GM21515 (cell line): ENCODE measurements at regions not wholly inside any gene's neighbourhood (a gene's known extent, or its start where the extent isn't known, plus 50 kb on each side); places are given as distances from the start of the nearest gene placed in this dataset.

Experiments used
- ATAC-seq: cut with Tn5 transposase; IDR thresholded peaks from one replicate; pipeline ENCODE4 v1.9.1; 2021; ENCODE audit not compliant: unreplicated experiment

DNA sequence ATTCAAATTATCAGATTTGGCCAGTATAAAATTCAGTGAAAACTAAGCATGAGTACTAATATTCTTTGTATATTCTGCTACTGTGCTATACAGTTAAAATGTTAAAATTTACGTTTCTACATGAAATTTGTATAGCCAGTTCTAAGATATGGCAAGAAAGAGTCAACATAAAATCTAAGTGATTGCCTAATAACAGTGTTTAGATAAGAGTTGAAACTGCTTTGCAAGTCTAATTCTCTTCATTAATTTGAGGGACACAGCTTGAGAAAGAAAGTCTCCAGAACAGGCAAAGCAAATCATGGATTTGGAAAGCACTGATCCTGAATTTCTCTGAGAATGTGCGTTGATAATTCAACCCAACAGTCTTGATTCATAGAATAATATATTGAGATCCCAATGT, 630.9 kb upstream of the USP24 start:
- no peak for ATAC-seq

DNA sequence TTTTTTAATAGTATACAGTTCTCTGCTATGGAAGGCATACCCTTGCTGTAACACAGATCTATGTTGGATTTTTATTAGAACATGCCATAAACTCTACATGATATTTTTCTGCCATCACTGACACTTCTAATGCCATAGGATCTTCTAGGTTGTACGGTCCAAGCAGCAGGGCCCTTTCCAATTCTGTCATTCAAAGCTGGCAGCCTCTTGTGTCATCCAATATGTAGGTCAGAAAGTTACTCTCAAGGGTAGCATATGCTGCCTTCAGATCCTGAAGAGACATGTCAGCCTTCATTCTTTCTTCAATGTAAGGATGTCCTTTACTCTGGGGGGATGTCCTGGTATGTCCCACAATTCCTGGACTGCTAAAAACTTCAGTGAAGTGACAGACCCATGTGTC, 629.2 kb upstream of the USP24 start:
- ATAC-seq = no peak

DNA sequence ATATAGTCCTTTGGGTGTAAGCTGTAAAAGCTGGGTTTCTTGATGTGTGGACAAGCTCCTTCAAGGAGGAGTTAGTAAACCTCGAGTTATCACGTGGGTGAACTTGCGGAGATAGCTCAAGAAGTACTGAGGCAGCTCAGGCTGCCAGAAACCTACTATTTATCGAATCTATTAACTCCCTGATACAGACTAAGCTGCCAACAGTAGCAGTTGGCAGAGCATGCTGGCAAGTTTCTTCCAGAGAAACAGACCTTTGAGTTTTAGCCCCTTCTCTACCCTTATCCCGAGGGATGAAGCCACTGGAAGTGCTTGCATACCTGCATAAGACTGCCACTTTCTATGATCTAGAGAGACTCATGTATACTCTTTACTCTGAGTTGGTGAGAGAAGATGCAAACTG, 624.5 kb upstream of the USP24 start:
- no peak for ATAC-seq

DNA sequence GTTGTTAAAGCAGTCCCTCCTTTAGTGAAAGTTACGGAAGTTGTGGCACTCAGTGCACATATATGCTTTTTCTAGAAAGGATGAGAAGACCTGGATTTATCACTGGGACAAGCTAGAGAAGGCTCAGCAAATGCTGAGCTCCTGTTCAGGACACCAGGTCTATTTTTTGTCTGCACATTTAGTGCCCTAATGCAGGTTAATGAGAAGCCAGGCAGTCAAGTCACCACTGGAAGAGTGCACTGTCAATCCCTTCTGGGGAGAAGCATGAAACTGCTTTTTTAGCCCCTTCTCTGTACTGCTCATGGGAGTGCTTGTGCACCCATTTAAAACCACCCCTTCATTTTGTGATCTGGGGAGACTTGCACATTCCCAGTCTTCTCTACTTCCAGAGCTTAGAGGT, 624.1 kb upstream of the USP24 start:
- ATAC-seq = no peak

DNA sequence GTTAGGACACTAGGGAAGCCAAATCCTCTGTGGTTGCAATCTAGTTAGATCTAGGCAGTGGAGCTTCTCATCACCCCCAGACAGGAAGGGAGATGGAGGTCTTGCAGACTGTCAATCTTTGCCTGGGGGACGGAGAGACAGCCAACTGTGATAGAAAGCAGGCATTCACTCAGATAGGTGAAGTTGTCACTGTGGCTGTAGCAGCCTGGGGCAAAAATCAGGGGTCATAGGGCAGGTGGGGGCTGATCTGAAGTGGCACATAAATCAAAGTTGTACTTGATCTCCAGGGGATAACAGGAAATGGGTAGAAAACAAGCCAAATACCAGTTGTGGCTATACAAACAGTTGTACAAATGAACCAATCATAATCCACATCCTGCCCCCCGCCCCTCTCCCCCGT, 620.9 kb upstream of the USP24 start:
- no peak for ATAC-seq

DNA sequence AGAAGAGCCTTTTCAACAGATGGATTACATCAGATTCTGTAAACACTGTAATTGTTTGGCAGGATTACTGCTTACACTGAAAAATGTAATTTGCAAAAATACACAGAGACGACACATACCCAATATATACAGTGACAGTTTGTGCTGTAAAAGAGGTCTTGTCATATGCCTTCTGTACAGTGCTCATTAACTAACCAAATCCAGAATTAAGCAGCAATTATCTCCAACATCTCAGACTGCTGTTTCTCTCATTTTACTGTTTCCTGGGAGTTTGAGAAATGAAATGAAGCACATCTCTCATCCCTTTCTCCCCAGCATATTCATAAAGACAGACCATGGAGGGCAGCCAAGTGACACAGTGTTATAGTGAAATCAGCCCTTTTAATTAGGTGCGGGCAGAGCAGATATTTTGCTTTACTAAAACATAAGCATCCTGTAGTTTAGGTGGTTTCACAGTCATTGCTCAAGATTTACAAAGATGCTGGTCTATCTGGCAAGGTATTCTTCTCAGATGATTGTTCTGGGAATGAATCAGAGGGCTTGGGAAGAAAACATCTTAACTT, 618.4 kb upstream of the USP24 start:
- ATAC-seq = no peak

DNA sequence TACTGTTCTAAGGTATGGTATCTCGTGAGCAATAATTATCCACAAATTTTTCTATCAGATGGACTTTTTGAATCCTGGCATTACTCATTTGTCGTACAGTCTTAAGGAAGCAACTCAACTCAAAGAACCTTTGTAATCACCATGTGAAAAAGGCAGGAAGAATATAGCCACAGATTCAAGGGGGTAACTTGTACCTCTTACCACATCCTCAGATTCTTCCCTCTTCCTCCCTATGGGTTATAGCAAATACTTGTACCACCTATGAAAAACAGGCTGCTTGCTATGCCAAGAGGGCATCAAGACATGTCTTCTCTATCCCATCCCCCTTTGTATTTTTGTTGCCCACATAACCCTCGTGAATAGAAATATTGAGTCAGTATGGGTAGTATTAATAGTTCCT, 616.6 kb upstream of the USP24 start:
- no peak for ATAC-seq

DNA sequence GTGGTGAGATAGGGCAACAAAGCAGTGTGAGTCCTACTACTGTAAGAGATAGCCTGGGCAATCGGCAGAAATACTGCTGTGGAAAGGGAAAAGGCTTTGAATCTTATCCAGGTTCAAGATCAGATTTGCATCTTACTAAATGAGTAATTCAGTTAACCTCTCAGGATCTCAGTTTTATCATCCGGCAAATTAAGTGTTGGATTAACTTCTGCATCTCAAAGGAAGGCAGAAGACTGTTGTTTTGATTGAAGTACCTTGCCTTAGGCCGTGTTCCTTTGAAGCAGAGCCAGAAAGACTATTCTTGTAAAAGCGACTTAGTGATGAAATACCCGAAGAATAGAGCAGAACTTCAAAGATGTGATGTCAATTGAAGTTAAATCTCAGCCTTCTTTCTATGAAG, 612.9 kb upstream of the USP24 start:
- no peak for ATAC-seq

DNA sequence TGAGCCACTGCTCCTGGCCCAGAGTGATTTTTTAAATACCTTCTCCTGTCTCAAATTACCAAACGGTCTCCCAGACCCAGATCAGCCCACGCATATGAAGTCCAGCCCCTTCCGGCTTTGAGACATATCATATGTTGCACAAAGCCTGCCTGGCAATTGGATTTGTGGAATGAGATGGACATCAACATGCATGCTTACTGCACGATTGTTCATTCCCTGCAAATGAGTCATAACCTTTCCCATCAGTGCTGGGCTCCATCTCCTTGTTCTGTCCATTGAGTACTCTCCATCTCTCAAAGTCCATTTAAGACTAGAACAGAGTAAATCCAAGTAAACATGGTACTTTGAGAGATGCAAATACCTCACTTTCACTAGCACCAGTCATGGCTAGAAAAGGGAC, 612.2 kb upstream of the USP24 start:
- no peak for ATAC-seq

DNA sequence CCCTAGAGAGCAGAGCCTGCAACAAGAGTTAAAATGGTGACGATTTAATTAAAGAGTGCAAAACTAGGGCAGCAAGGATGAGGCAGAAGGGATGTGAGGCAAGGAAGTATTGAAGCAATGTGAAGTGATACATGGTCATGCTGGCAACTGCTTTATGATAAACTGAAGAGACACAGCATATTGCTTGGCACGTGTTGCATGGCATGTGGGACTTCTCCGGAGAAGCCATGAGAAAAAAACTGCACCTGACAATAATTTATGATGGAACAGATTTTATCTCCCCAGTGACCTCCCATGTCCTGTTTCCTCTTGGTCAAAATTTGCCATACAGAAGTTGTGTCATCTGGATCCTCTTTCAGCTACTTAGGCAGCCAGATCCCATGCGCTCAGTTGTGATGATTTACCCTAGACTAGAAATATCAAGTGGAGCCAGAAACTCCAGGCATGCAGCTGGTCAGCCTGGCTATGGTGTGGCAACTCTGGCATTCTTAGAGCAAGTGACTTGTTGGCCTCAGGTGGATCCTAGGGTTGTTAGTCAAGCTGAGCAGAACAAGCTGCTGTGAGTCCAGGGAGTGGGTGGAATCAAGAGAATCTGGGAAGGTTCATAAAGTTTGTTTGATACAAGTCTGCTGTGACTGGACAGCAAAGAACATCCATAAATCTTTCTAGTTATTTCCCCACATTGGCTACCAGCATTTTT, 611.4 kb upstream of the USP24 start:
- ATAC-seq = no peak

DNA sequence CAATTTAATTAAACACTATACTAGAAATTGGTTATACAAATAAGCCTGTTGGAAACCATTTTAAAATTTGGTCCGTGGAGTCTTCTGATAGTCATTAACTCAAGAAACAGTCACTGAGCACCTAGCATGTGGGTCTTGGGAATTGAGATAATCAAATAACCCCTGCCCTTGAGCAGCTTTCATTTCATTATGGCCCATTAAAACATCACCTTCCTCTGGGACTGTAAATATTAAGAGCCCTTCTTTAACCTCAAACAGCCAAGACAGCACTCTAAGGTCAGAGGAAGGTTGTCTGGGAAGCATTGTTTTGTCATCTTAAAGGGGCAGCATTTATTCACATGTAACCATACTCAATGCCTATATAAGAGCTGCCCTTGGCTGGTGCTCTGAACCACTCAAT, 610.3 kb upstream of the USP24 start:
- ATAC-seq = no peak

DNA sequence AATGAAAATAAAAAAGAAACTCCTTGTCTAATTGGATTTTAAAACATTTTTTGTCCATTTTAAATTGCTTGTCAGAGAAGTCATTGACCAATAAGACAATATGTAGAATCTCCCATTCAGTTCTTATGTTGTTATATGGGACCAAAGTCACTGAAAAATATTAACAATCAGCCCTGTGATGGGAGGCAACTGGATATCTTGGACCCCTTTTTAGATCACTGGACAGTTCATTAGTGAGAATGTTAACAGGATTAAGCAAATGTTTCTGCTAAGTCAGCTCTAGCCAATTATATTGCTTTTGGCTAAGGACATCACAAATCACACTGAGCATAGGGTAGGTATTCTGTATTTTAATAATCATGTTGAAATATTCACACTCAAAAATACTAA, 609.1 kb upstream of the USP24 start:
- no peak for ATAC-seq

DNA sequence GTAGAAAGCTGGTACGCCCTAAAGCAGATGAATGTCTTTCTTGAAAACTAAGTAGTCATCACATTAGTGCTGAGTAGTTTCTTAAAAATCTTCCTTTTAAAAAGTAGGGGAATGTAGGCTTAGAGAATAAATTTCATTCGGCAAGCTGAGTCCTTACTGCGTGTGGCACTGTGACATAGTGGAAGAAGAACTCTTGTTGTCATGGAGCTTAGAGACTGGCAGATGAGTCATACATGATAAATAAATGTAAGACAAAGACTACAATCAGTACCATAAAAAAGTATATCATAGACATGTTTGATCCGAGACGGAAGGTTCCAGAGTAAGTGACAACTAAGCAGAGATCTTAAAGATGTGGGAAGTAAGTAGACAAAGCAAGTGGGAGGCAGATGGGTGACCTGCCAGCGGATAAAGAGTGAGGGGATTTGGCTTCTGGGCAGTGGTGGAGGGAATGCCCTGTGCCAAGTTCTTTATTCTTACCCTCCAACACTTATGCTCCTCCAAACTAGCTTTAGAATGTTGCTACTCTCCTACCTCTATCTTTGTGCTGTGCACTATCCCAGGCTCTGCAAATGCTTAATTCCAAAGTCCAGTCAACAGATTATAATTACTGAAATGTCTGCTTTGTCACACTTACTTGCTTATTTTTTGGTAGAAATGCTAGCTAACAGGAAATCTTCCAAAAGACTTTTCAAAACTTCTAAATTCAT, 608.5 kb upstream of the USP24 start:
- ATAC-seq = no peak

DNA sequence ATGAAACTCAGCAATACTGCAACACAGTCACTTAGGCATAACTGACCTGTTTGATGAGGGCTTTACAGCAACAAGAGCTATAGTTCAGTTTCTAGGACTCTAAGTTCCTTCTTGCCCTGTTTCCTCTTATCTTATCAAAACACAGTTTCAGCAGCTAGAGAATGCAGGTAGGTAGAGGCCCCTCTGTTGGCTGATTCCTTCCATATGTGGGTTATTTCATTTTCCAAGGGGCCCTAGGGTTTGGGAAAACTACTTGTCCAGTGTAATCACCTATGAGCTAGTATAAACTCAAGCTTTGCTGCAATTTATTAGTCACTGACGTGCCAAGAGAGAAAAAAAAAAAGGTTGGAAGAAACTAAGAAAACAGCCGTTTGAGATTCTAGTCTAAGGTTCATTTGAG, 607.7 kb upstream of the USP24 start:
- no peak for ATAC-seq

DNA sequence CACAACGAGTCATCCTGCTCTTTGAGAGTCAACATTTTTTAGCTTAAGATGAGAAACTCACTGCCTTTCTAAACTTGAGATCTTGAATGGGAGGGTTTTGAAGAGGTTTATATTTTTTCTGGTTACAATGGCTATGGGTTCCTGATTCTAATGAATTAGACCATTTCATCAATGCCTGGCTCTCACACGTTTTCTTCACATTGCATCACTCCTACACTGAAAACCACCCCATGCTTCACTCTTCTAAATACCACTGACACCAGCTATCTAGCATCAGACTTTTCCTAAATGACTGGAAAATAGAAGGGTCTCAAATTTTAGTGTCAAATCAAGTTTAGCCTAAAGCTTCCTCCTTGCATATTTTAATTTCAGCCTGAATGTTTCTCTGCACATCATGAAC, 606.1 kb upstream of the USP24 start:
- no peak for ATAC-seq

DNA sequence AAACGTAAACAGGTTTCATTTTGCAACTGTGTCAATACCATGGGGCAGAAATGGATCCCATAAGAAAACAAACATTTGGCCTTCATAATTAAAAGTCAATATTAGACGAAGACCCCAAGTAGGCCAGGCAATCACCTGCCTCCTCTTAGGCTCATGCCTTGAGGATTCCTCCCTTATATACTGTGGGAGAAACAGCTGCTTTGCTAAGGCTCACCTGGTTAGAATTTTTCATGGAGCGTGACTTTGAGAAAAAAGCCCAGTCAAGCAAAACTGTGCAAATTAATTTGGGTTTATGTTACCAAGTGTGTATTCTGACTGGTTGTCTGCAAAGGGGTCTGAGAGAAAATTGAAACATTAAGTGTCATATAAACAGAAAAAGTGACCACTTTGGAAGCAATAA, 605.3 kb upstream of the USP24 start:
- no peak for ATAC-seq

DNA sequence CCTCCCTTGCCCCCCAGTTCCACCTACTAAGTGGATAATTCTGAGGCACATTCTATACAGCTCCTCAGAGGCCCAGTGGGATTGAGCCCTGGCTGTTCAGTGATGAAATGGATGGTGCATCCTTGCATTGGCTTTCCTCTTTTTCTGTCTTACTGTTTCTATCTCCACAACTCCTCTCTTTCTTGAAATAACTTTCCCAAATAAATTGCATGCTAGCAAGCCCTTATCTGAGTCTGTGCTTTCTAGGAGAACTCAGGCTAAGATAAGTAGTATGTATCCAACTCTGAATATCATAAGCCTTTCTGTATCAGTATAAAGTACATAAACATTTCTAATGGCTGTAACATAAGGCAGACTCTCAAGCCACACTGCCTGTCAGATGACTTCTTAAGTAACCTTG, 603.8 kb upstream of the USP24 start:
- ATAC-seq = no peak

DNA sequence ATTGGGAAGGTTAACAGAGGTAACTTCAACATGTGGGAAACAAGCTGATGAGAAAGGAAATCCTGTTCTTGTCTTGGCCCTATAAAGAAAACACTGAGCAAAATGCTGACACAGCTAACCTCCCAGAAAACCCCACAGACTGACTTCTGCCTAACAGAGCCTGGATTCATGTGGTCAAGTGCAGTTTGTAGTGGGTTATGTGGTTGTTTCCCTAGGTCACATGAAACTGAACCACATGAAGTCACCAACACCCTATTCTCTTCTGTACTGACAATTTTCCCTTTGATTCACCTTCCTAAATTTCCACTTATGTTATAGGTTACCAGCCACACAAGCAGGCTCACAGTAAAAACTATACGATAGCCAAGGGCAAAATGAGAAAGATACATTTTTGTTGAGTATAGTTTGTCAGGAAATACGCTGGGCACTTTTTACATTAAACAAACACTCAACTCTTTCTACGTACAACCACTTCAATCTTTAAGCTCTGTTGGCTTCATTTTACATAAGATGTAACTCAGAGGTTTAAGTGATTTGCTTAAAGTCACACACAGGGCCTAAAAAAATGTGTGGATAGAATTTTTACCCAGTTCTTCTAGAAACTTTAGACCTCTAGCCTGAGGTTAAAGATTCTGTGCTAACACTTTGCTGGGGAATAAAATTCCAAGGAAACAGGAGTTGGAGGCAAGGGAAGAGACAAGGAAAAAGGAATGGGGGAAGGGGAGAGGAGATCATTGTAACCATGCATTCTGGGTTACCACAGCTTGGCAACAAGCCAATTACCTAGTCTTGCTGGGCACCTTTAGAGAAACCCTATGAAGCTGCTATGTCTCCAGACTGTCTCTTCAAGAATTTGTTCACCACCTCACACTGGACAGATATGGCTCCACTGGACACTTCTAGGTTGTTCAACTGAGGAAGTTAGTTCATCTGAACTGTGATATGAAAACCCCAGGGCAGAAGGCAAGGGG, 601.6 kb upstream of the USP24 start:
- ATAC-seq = no peak

DNA sequence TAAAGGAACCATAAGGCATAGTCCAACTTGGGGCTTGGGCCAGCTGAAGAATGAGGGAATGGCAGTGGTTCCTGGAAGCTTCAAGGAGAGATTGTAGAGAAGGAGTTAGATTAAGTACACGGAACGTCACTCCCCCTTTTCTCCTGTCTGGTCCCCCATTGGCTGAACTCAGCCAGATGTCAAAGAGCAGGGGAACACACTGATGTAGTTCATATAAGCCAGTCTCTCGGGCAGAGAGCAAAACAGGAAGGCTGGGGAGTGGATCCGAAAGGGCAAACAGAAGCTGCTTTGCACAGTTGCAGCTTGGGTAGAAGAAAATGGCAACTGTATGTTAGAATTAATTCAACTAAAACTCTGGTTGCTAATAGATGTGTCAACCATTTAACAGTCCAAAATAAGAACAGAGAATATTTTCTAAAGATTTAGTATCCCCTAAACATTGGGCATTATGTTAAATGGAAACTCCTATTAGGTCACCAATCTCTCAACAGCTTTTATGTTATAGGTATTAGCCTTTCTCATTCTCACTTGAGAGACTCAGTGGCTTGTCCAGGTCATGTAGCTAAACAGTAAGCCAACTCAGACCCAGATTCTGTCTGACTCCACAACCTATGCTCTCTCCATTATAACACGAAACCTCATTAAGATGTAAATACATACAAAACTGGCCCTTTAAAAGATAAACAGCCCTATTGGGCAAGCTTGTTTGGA, 600.7 kb upstream of the USP24 start:
- ATAC-seq = no peak

DNA sequence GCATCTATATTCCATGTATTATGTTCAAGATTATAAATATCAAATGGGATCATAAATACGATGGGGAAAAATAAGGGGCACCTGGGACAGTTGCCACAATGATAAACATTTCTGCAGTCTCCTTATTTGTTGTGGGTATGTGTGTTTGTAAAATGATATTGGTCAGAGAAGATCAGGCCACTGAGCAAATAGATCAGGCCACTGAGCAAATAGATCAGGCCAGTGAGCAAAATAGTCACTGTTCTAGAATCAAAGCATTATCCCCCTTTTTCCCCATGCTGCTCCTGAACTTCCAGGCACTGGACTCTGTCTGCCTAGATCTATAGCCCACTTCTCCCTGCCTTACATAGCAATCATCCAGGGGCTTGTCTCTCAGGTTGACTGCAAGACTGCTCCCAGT, 599.8 kb upstream of the USP24 start:
- ATAC-seq = no peak

DNA sequence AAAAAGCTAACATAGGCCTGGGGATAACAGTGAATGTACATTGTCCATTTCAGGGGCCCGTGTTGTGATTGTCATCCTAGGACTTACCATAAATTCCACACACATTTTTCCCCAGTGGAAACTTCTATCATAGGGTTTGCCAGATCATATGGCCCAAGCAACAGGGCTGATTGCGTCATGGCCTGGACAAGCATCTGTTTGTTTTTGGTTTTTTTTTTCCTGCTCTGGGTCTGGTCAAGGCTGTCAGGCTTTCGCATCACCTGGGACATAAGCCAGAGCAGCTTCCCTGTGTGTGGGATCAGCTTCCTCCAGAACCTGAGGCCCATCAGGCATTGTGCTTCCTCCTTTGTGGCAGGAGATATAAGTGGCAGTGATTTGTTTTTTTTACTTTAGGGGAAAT, 598.5 kb upstream of the USP24 start:
- ATAC-seq = no peak
